Adrenal gland (tissue), 9 donors: ENCODE measurements at regions not wholly inside any gene's neighbourhood (a gene's known extent, or its start where the extent isn't known, plus 50 kb on each side); places are given as distances from the start of the nearest gene placed in this dataset.

Experiments used
- DNase-seq, 7 donors: peaks; one replicate each; pipeline ENCODE4 v3.0.0-alpha.2; 2019 to 2020
- H3K27ac ChIP-seq, 5 donors: fragments of 200-600 bp; sonication (generic) in 4 of 5; 1 replicate in 3 of 5; 2 replicates in 2 of 5; pipeline versions ENCODE4 v1.5.1 to v1.8.0; 2016 to 2020; ENCODE audit warnings: mild to moderate bottlenecking in 1 of 5
- H3K27me3 ChIP-seq: fragments of 200-600 bp; 2 replicates; pipeline ENCODE4 v1.8.0; 2021
- H3K36me3 ChIP-seq, 2 donors: fragments of 200-600 bp; replicated peaks in 1 of 2; 1 replicate in 1 of 2; 2 replicates in 1 of 2; pipeline versions ENCODE4 v1.5.1 to v1.8.0; 2018 to 2022
- H3K4me1 ChIP-seq, 2 donors: fragments of 200-600 bp; replicated peaks in 1 of 2; 1 replicate in 1 of 2; 2 replicates in 1 of 2; pipeline versions ENCODE4 v1.5.1 to v1.8.0; 2018 to 2021
- H3K4me3 ChIP-seq, 4 donors: fragments of 200-600 bp; sonication (generic) in 3 of 4; one replicate each; pipeline ENCODE4 v1.5.1; 2016 to 2018
- H3K9me3 ChIP-seq, 3 donors: fragments of 200-600 bp; sonication (generic) in 1 of 3; replicated peaks in 1 of 3; 1 replicate in 2 of 3; 2 replicates in 1 of 3; pipeline versions ENCODE4 v1.5.1 to v1.8.0; 2016 to 2021
- POLR2A ChIP-seq, 2 donors: fragments of 450-650 bp; IDR thresholded peaks; one replicate each; pipeline ENCODE4 v1.6.1; 2017; ENCODE audit warnings: antibody characterized with exemption in 2 of 2, mild to moderate bottlenecking in 2 of 2, moderate library complexity in 1 of 2
- WGBS, 4 donors: extraction: QIAGEN DNeasy Blood & Tissue Kit in 2 of 4; methylation state at CpG; one replicate each; pipeline versions ENCODE4 v1.1.5 to v1.1.7; 2013 to 2017; 5-methylcytosine and 5-hydroxymethylcytosine counted together
- intact Hi-C, 2 donors: fragments of 100-400 bp; cut with DNase I; formaldehyde crosslinking; loops; one replicate each; pipeline versions ENCODE4 v1.14.1 to v1.15.0; 2022 to 2023
- TF ChIP-seq, protein P1 (sequence below), 6 experiments: fragments of 450-650 bp in 4 of 6; fragments of 200-600 bp in 2 of 6; sonication (generic) in 1 of 6; IDR thresholded peaks; 1 replicate in 5 of 6; 2 replicates in 1 of 6; pipeline versions ENCODE4 v1.5.1 to v1.8.0; 2016 to 2021; ENCODE audit warnings: antibody characterized with exemption in 6 of 6, mild to moderate bottlenecking in 2 of 6, moderate library complexity in 1 of 6
- donor health status: healthy with polysubstance abuse.
- donor health status: Bipolar disorder and iron deficiency.
- donor health status: DM: yes; HTN: yes; CAD: no.
- donor health status: DM: no; HTN: no; CAD: no.
- donor health status: DM: no; HTN: no; CAD: no.

DNA sequence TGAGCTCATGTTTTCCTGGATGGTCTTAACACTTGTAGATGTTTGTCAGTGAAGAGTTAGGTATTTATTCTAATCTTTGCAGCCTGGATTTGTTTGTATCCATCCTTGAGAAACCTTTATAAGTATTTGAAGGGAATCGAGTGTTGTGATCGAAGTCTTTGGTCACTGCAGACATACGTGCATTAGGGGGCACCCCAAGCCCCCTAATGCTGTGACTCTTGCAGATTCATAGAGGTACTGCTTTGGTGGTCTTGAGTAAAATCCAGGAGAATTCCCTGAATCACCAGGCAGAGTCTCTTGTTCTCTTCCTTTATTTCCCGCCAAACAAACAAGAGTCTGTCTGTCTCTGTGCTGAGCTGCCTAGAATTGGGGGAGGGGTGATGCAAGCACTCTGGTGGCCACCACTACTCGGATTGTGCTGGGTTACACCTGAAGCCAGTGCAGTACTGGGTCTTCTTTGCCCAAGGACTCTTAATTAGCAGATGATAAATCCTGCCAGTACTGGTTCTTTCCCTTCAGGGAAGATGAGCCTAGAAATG lies 170.5 kb upstream of the POU1F1 start:
- DNase-seq, result no peak
- intact Hi-C loops, result no loop called here
- no peak overlapping the region for H3K27ac ChIP-seq
- H3K4me1 ChIP-seq, result no peaks in the 10 kb centered on the region
- no peaks in the 10 kb centered on the region for H3K36me3 ChIP-seq
- H3K4me3 ChIP-seq, result no peak overlapping the region
- 56 to 61% (median 58%) methylated on average over 5 of the region's 5 CpGs for WGBS, 4 donors
- no peaks in the 10 kb centered on the region for H3K27me3 ChIP-seq
- TF ChIP-seq POLR2A (IDR thresholded peaks at IDR 0.05), result no peak
- TF ChIP-seq, protein P1, sequence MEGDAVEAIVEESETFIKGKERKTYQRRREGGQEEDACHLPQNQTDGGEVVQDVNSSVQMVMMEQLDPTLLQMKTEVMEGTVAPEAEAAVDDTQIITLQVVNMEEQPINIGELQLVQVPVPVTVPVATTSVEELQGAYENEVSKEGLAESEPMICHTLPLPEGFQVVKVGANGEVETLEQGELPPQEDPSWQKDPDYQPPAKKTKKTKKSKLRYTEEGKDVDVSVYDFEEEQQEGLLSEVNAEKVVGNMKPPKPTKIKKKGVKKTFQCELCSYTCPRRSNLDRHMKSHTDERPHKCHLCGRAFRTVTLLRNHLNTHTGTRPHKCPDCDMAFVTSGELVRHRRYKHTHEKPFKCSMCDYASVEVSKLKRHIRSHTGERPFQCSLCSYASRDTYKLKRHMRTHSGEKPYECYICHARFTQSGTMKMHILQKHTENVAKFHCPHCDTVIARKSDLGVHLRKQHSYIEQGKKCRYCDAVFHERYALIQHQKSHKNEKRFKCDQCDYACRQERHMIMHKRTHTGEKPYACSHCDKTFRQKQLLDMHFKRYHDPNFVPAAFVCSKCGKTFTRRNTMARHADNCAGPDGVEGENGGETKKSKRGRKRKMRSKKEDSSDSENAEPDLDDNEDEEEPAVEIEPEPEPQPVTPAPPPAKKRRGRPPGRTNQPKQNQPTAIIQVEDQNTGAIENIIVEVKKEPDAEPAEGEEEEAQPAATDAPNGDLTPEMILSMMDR (IDR thresholded peaks at IDR 0.05), result no peak
- no peaks in the 10 kb centered on the region for H3K9me3 ChIP-seq

DNA sequence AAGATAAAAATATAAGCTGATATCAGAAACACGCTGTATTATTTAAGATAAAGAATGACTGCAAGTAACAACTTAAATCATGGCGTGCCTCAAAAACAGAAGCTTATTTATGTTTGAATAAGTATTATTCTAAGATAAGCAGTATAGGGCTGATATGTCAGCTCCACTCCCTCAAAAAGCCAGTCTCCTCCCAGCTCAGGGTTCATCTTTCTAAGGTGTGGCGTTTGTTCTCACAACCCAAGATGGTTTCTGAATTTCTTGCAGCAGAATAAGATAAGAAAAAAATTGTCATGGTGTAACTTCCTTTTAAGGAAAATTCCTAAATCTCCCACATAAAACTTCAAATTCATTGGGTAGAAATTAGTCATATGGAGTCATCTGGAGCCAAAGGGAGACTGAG lies 166.1 kb upstream of the POU1F1 start:
- Histone ChIP-seq H3K27me3 (no peaks in the 10 kb centered on the region), H3K27ac (no peak overlapping the region), H3K36me3 (no peaks in the 10 kb centered on the region), H3K4me1 (no peaks in the 10 kb centered on the region), H3K4me3 (no peak overlapping the region), H3K9me3 (no peaks in the 10 kb centered on the region)
- intact Hi-C loops, result no loop called here
- WGBS, 4 donors, result 41 to 56% (median 53%) methylated on average over 3 of the region's 3 CpGs
- no peak for TF ChIP-seq POLR2A (IDR thresholded peaks at IDR 0.05)
- TF ChIP-seq, protein P1 (IDR thresholded peaks at IDR 0.05), result no peak
- no peak for DNase-seq

DNA sequence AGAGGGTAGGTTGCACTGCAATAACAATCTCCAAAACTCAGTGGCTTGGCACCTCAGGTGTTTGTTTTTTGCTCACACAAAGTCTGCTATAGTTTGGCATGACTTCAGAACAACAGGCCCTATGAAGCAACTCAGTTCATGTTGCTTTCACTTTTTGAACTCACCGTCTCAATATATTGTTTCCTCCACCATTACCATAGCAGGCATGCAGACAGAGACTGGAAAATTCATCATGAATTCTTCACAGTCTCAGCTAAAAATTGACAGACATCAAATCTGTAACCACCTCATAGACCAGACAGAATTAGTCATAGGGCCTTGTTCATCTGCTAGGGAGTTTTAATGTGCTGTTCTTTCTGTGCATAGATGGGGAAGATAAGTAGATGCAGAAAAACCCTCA lies 161.4 kb upstream of the POU1F1 start:
- no peak overlapping the region for H3K4me3 ChIP-seq
- no peak for TF ChIP-seq POLR2A (IDR thresholded peaks at IDR 0.05)
- TF ChIP-seq, protein P1 (IDR thresholded peaks at IDR 0.05), result no peak
- H3K4me1 ChIP-seq, result no peaks in the 10 kb centered on the region
- H3K27me3 ChIP-seq, result no peaks in the 10 kb centered on the region
- no peak for DNase-seq
- 50 to 65% (median 59%) methylated on average over 1 of the region's 1 CpG for WGBS, 4 donors
- H3K27ac ChIP-seq, result no peak overlapping the region
- no peaks in the 10 kb centered on the region for H3K9me3 ChIP-seq
- H3K36me3 ChIP-seq, result no peaks in the 10 kb centered on the region
- intact Hi-C loops, result no loop called here

DNA sequence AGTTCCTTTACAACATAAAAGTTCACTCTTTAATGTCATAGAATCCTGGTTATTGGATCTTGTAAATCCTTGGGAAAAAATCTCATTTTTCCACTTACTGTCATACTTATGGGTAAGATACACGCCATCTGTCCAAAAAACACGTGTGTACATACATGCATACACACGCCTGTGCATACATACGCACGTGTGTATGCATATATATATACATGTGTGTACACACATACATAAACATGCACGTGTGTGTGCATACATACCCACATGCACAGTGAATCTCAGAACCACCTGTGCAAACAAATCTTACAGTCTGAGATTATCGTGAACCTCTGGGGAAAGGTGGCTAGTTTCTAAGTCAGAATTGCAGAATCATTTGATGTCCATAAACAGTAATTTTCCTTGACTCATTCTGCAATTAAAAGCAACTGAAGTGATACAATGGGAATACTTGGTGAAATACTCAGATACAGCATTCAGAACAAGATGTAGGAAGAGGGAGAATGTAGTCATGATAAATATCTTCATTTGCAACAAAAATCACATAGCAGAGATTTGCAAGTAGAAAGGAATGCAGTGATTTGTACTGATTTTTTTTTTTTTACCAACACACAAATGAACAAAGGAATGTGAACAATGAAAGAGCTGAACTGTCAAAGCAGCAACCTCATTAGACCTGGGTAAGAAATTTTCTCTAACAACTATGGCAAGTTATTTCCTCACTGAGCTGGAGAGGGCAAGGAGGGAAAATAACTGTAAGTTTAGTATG lies 160.6 kb upstream of the POU1F1 start:
- intact Hi-C loops, result no loop called here
- DNase-seq, result no peak
- Histone ChIP-seq H3K4me3 (no peak overlapping the region), H3K4me1 (no peaks in the 10 kb centered on the region), H3K27ac (no peak overlapping the region), H3K9me3 (no peaks in the 10 kb centered on the region), H3K36me3 (no peaks in the 10 kb centered on the region), H3K27me3 (no peaks in the 10 kb centered on the region)
- 68 to 73% (median 72%) methylated on average over 7 of the region's 7 CpGs for WGBS, 4 donors
- no peak for TF ChIP-seq POLR2A (IDR thresholded peaks at IDR 0.05)
- TF ChIP-seq, protein P1 (IDR thresholded peaks at IDR 0.05), result no peak
